ENCODE measurements at regions not wholly inside any gene's neighbourhood (a gene's known extent, or its start where the extent isn't known, plus 50 kb on each side); places are given as distances from the start of the nearest gene placed in this dataset.

DNA sequence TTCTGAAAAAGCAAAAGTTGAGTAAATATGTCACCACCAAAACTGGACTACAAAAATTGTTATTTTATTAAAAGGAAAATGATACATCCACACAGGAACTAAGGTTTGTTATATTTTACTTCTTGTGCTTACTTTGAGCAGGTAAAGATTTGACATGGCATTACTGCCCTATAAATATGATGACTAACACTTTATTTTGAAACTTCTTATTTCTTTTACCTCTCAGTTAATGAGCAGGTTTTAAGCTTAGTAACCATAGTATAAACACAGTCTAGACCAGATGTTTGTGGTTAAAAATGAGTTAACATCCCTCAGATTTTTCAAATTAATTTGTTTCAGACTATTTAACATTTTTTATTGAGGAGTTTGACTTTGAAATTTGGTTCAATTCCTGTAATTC, 862.5 kb upstream of the USP15 start (continued):
- TF ChIP-seq, protein P1, sequence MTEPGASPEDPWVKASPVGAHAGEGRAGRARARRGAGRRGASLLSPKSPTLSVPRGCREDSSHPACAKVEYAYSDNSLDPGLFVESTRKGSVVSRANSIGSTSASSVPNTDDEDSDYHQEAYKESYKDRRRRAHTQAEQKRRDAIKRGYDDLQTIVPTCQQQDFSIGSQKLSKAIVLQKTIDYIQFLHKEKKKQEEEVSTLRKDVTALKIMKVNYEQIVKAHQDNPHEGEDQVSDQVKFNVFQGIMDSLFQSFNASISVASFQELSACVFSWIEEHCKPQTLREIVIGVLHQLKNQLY (CRISPR knock-in tag; IDR thresholded peaks at IDR 0.05): no peak
- TF ChIP-seq, protein P2, sequence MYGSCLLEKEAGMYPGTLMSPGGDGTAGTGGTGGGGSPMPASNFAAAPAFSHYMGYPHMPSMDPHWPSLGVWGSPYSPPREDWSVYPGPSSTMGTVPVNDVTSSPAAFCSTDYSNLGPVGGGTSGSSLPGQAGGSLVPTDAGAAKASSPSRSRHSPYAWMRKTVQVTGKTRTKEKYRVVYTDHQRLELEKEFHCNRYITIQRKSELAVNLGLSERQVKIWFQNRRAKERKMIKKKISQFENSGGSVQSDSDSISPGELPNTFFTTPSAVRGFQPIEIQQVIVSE (CRISPR knock-in tag; IDR thresholded peaks at IDR 0.05; ENCODE audit: borderline replicate concordance): no peak
- no peak for TF ChIP-seq JAZF1 (CRISPR knock-in tag; IDR thresholded peaks at IDR 0.05)
- TF ChIP-seq, protein P3, sequence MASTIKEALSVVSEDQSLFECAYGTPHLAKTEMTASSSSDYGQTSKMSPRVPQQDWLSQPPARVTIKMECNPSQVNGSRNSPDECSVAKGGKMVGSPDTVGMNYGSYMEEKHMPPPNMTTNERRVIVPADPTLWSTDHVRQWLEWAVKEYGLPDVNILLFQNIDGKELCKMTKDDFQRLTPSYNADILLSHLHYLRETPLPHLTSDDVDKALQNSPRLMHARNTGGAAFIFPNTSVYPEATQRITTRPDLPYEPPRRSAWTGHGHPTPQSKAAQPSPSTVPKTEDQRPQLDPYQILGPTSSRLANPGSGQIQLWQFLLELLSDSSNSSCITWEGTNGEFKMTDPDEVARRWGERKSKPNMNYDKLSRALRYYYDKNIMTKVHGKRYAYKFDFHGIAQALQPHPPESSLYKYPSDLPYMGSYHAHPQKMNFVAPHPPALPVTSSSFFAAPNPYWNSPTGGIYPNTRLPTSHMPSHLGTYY (CRISPR knock-in tag; IDR thresholded peaks at IDR 0.05): no peak
- TF ChIP-seq TCF7 (CRISPR knock-in tag; IDR thresholded peaks at IDR 0.05; ENCODE audit: low read depth): no peak

DNA sequence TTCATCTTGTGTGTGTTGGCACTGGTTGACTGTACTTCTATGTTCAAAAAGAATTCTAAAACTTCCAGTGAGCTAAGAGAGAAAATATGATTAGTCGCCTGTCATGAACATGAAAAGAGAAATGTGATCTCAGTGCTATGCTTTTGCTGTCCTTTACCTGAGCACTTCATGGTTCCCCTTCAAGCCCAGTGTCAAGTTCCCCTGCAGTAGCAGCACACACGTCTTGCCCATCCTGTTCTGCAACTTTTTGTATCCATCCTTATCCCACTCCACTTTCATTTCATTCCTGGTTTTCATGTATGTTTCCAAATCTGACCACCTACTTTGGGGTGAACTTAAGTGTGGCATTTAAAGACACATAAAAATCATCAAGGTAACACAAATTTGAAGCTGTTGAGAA, 848.0 kb upstream of the USP15 start:
- ChIA-PET CTCF (no interaction called here), POLR2A (no interaction called here)
- Mint-ChIP-seq H3K4me1 (peaks cover 18% of the 10 kb centered on the region), H3K9me3 (no peaks in the 10 kb centered on the region), H3K4me3 (no peak overlapping the region), H3K36me3 (no peaks in the 10 kb centered on the region), H3K27ac (no peak overlapping the region), H3K27me3 (ENCODE audit: low read depth) (no peaks in the 10 kb centered on the region)
- DNase-seq (ENCODE audit: low spot score) (no peak), ATAC-seq (peak; percentile 76)
- TF ChIP-seq, protein P4, sequence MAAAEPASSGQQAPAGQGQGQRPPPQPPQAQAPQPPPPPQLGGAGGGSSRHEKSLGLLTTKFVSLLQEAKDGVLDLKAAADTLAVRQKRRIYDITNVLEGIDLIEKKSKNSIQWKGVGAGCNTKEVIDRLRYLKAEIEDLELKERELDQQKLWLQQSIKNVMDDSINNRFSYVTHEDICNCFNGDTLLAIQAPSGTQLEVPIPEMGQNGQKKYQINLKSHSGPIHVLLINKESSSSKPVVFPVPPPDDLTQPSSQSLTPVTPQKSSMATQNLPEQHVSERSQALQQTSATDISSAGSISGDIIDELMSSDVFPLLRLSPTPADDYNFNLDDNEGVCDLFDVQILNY (CRISPR knock-in tag; IDR thresholded peaks at IDR 0.05): no peak
- TF ChIP-seq, protein P5, sequence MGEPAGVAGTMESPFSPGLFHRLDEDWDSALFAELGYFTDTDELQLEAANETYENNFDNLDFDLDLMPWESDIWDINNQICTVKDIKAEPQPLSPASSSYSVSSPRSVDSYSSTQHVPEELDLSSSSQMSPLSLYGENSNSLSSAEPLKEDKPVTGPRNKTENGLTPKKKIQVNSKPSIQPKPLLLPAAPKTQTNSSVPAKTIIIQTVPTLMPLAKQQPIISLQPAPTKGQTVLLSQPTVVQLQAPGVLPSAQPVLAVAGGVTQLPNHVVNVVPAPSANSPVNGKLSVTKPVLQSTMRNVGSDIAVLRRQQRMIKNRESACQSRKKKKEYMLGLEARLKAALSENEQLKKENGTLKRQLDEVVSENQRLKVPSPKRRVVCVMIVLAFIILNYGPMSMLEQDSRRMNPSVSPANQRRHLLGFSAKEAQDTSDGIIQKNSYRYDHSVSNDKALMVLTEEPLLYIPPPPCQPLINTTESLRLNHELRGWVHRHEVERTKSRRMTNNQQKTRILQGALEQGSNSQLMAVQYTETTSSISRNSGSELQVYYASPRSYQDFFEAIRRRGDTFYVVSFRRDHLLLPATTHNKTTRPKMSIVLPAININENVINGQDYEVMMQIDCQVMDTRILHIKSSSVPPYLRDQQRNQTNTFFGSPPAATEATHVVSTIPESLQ (CRISPR knock-in tag; IDR thresholded peaks at IDR 0.05): no peak
- no peak for TF ChIP-seq ELF4 (CRISPR knock-in tag; IDR thresholded peaks at IDR 0.05; ENCODE audit: low read depth)
- TF ChIP-seq, protein P6, sequence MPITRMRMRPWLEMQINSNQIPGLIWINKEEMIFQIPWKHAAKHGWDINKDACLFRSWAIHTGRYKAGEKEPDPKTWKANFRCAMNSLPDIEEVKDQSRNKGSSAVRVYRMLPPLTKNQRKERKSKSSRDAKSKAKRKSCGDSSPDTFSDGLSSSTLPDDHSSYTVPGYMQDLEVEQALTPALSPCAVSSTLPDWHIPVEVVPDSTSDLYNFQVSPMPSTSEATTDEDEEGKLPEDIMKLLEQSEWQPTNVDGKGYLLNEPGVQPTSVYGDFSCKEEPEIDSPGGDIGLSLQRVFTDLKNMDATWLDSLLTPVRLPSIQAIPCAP (CRISPR knock-in tag; IDR thresholded peaks at IDR 0.05): no peak
- TF ChIP-seq ZNF396 (CRISPR knock-in tag; IDR thresholded peaks at IDR 0.05; ENCODE audit: borderline replicate concordance): no peak
- TF ChIP-seq, protein P1 (CRISPR knock-in tag; IDR thresholded peaks at IDR 0.05): no peak
- no peak for TF ChIP-seq NFE2L1 (CRISPR knock-in tag; IDR thresholded peaks at IDR 0.05)
- TF ChIP-seq KAT7 (CRISPR knock-in tag; IDR thresholded peaks at IDR 0.05; ENCODE audit: borderline replicate concordance): no peak
- TF ChIP-seq, protein P7, sequence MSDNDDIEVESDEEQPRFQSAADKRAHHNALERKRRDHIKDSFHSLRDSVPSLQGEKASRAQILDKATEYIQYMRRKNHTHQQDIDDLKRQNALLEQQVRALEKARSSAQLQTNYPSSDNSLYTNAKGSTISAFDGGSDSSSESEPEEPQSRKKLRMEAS (CRISPR knock-in tag; IDR thresholded peaks at IDR 0.05): no peak
- no peak for TF ChIP-seq ZNF263 (CRISPR knock-in tag; IDR thresholded peaks at IDR 0.05; ENCODE audit: low read depth)
- TF ChIP-seq GTF2I (CRISPR knock-in tag; conservative IDR thresholded peaks at IDR 0.05): no peak
- TF ChIP-seq TP53 (CRISPR knock-in tag; IDR thresholded peaks at IDR 0.05): no peak
- no peak for TF ChIP-seq ZNF317 (CRISPR knock-in tag; IDR thresholded peaks at IDR 0.05; ENCODE audit: borderline replicate concordance, low read depth)
- TF ChIP-seq, protein P8, sequence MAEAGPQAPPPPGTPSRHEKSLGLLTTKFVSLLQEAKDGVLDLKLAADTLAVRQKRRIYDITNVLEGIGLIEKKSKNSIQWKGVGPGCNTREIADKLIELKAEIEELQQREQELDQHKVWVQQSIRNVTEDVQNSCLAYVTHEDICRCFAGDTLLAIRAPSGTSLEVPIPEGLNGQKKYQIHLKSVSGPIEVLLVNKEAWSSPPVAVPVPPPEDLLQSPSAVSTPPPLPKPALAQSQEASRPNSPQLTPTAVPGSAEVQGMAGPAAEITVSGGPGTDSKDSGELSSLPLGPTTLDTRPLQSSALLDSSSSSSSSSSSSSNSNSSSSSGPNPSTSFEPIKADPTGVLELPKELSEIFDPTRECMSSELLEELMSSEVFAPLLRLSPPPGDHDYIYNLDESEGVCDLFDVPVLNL (CRISPR knock-in tag; IDR thresholded peaks at IDR 0.05; ENCODE audit: borderline replicate concordance, low read depth): no peak
- TF ChIP-seq, protein P9, sequence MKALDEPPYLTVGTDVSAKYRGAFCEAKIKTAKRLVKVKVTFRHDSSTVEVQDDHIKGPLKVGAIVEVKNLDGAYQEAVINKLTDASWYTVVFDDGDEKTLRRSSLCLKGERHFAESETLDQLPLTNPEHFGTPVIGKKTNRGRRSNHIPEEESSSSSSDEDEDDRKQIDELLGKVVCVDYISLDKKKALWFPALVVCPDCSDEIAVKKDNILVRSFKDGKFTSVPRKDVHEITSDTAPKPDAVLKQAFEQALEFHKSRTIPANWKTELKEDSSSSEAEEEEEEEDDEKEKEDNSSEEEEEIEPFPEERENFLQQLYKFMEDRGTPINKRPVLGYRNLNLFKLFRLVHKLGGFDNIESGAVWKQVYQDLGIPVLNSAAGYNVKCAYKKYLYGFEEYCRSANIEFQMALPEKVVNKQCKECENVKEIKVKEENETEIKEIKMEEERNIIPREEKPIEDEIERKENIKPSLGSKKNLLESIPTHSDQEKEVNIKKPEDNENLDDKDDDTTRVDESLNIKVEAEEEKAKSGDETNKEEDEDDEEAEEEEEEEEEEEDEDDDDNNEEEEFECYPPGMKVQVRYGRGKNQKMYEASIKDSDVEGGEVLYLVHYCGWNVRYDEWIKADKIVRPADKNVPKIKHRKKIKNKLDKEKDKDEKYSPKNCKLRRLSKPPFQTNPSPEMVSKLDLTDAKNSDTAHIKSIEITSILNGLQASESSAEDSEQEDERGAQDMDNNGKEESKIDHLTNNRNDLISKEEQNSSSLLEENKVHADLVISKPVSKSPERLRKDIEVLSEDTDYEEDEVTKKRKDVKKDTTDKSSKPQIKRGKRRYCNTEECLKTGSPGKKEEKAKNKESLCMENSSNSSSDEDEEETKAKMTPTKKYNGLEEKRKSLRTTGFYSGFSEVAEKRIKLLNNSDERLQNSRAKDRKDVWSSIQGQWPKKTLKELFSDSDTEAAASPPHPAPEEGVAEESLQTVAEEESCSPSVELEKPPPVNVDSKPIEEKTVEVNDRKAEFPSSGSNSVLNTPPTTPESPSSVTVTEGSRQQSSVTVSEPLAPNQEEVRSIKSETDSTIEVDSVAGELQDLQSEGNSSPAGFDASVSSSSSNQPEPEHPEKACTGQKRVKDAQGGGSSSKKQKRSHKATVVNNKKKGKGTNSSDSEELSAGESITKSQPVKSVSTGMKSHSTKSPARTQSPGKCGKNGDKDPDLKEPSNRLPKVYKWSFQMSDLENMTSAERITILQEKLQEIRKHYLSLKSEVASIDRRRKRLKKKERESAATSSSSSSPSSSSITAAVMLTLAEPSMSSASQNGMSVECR (CRISPR knock-in tag; IDR thresholded peaks at IDR 0.05; ENCODE audit: borderline replicate concordance): no peak
- TF ChIP-seq, protein P10, sequence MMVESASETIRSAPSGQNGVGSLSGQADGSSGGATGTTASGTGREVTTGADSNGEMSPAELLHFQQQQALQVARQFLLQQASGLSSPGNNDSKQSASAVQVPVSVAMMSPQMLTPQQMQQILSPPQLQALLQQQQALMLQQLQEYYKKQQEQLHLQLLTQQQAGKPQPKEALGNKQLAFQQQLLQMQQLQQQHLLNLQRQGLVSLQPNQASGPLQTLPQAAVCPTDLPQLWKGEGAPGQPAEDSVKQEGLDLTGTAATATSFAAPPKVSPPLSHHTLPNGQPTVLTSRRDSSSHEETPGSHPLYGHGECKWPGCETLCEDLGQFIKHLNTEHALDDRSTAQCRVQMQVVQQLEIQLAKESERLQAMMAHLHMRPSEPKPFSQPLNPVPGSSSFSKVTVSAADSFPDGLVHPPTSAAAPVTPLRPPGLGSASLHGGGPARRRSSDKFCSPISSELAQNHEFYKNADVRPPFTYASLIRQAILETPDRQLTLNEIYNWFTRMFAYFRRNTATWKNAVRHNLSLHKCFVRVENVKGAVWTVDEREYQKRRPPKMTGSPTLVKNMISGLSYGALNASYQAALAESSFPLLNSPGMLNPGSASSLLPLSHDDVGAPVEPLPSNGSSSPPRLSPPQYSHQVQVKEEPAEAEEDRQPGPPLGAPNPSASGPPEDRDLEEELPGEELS (CRISPR knock-in tag; IDR thresholded peaks at IDR 0.05): no peak
